ENCODE measurements at regions not wholly inside any gene's neighbourhood (a gene's known extent, or its start where the extent isn't known, plus 50 kb on each side); places are given as distances from the start of the nearest gene placed in this dataset.

- no peak for DNase-seq (ENCODE audit: low read depth)
These were observed 50.4 kb upstream of the DAB2 start for GRCh38 chr5:39475159-39475571.
